IPS-20b (cell line): ENCODE measurements at regions not wholly inside any gene's neighbourhood (a gene's known extent, or its start where the extent isn't known, plus 50 kb on each side); places are given as distances from the start of the nearest gene placed in this dataset.

ENCODE experiments used
- H3K27ac ChIP-seq: one replicate; pipeline ENCODE4 v1.5.1; 2013; ENCODE audit warnings: low read length
- H3K27me3 ChIP-seq: 2 replicates; pipeline ENCODE4 v1.6.1; 2013; ENCODE audit warnings: mild to moderate bottlenecking, low read length, inconsistent platforms; ENCODE audit not compliant: insufficient read depth
- H3K36me3 ChIP-seq: 2 replicates; pipeline ENCODE4 v1.6.1; 2013; ENCODE audit warnings: low read depth, mild to moderate bottlenecking, inconsistent platforms, low read length, moderate library complexity; ENCODE audit not compliant: insufficient read depth
- H3K4me1 ChIP-seq: 2 replicates; pipeline ENCODE4 v1.6.1; 2013; ENCODE audit warnings: mild to moderate bottlenecking, control low read depth, inconsistent platforms, low read length, moderate library complexity; ENCODE audit not compliant: insufficient read depth
- H3K4me3 ChIP-seq: 2 replicates; pipeline ENCODE4 v1.5.1; 2013; ENCODE audit warnings: mild to moderate bottlenecking, low read length, inconsistent platforms
- H3K9ac ChIP-seq: 2 replicates; pipeline ENCODE4 v1.6.1; 2013; ENCODE audit warnings: low read depth, mild to moderate bottlenecking, inconsistent platforms, low read length, moderate library complexity
- H3K9me3 ChIP-seq: 2 replicates; pipeline ENCODE4 v1.6.1; 2013; ENCODE audit warnings: mild to moderate bottlenecking, low read depth, low read length, inconsistent platforms; ENCODE audit not compliant: insufficient read depth

GRCh38 chr7:16063221-16063620 lies 358.1 kb downstream of the CRPPA start:
- H3K9ac ChIP-seq: no peak overlapping the region
- peaks cover 10% of the 10 kb centered on the region; the same call in 1 of the 2 replicates for H3K4me1 ChIP-seq
- no peaks in the 10 kb centered on the region for H3K9me3 ChIP-seq
- H3K27me3 ChIP-seq: peaks cover 6% of the 10 kb centered on the region; the same call in 1 of the 2 replicates
- no peak overlapping the region for H3K27ac ChIP-seq
- H3K4me3 ChIP-seq: no peak overlapping the region
- no peaks in the 10 kb centered on the region for H3K36me3 ChIP-seq

- no peaks in the 10 kb centered on the region for H3K27me3 ChIP-seq
- H3K36me3 ChIP-seq: no peaks in the 10 kb centered on the region
- H3K4me1 ChIP-seq: peaks cover 7% of the 10 kb centered on the region; the same call in 1 of the 2 replicates
- H3K4me3 ChIP-seq: no peak overlapping the region
- H3K9me3 ChIP-seq: no peaks in the 10 kb centered on the region
- no peak overlapping the region for H3K9ac ChIP-seq
- H3K27ac ChIP-seq: no peak overlapping the region
These were observed 359.1 kb downstream of the CRPPA start for GRCh38 chr7:16062269-16062668.

- no peaks in the 10 kb centered on the region for H3K9me3 ChIP-seq
- no peak overlapping the region for H3K27ac ChIP-seq
- no peak overlapping the region for H3K4me3 ChIP-seq
- no peaks in the 10 kb centered on the region for H3K27me3 ChIP-seq
- H3K36me3 ChIP-seq: no peaks in the 10 kb centered on the region
- H3K9ac ChIP-seq: no peak overlapping the region
- peaks cover 2% of the 10 kb centered on the region; the same call in 1 of the 2 replicates for H3K4me1 ChIP-seq
These were observed 359.7 kb downstream of the CRPPA start for GRCh38 chr7:16061630-16062029.

- Histone ChIP-seq H3K4me3 (no peak overlapping the region), H3K9me3 (no peaks in the 10 kb centered on the region), H3K27ac (no peak overlapping the region), H3K27me3 (no peaks in the 10 kb centered on the region), H3K36me3 (no peaks in the 10 kb centered on the region), H3K9ac (no peak overlapping the region), H3K4me1 (no peaks in the 10 kb centered on the region)
These were observed 360.3 kb downstream of the CRPPA start for GRCh38 chr7:16061011-16061410.

- Histone ChIP-seq H3K27me3 (no peaks in the 10 kb centered on the region), H3K4me1 (no peaks in the 10 kb centered on the region), H3K4me3 (no peak overlapping the region), H3K9ac (no peak overlapping the region), H3K9me3 (no peaks in the 10 kb centered on the region), H3K27ac (no peak overlapping the region), H3K36me3 (no peaks in the 10 kb centered on the region)
These were observed 360.8 kb downstream of the CRPPA start for GRCh38 chr7:16060502-16060901.

GRCh38 chr7:16055263-16055976 lies 365.9 kb downstream of the CRPPA start:
- Histone ChIP-seq H3K36me3 (no peaks in the 10 kb centered on the region), H3K9ac (no peak overlapping the region), H3K27me3 (no peaks in the 10 kb centered on the region), H3K4me3 (no peak overlapping the region), H3K4me1 (no peaks in the 10 kb centered on the region), H3K27ac (no peak overlapping the region), H3K9me3 (no peaks in the 10 kb centered on the region)

- H3K9ac ChIP-seq: no peak overlapping the region
- no peaks in the 10 kb centered on the region for H3K4me1 ChIP-seq
- no peaks in the 10 kb centered on the region for H3K9me3 ChIP-seq
- H3K4me3 ChIP-seq: no peak overlapping the region
- no peak overlapping the region for H3K27ac ChIP-seq
- no peaks in the 10 kb centered on the region for H3K27me3 ChIP-seq
- H3K36me3 ChIP-seq: no peaks in the 10 kb centered on the region
These were observed 365.2 kb upstream of the MEOX2 start for GRCh38 chr7:16051561-16052255.

- Histone ChIP-seq H3K27ac (no peak overlapping the region), H3K9me3 (no peaks in the 10 kb centered on the region; the same call in 1 of the 2 replicates), H3K36me3 (no peaks in the 10 kb centered on the region), H3K27me3 (no peaks in the 10 kb centered on the region), H3K9ac (no peak overlapping the region), H3K4me3 (no peak overlapping the region), H3K4me1 (no peaks in the 10 kb centered on the region)
These were observed 359.6 kb upstream of the MEOX2 start for GRCh38 chr7:16046041-16046440.

GRCh38 chr7:16045296-16045695 lies 358.8 kb upstream of the MEOX2 start:
- Histone ChIP-seq H3K4me3 (no peak overlapping the region), H3K9ac (no peak overlapping the region), H3K27me3 (no peaks in the 10 kb centered on the region), H3K4me1 (no peaks in the 10 kb centered on the region), H3K27ac (no peak overlapping the region), H3K9me3 (no peaks in the 10 kb centered on the region; the same call in 1 of the 2 replicates), H3K36me3 (no peaks in the 10 kb centered on the region)

GRCh38 chr7:16044645-16045044 lies 358.2 kb upstream of the MEOX2 start:
- Histone ChIP-seq H3K9ac (no peak overlapping the region), H3K27me3 (no peaks in the 10 kb centered on the region), H3K9me3 (no peaks in the 10 kb centered on the region; the same call in 1 of the 2 replicates), H3K4me3 (no peak overlapping the region), H3K4me1 (no peaks in the 10 kb centered on the region), H3K36me3 (no peaks in the 10 kb centered on the region), H3K27ac (no peak overlapping the region)

- H3K4me3 ChIP-seq: no peak overlapping the region
- H3K9ac ChIP-seq: no peak overlapping the region
- no peaks in the 10 kb centered on the region for H3K36me3 ChIP-seq
- H3K27ac ChIP-seq: no peak overlapping the region
- H3K27me3 ChIP-seq: no peaks in the 10 kb centered on the region
- H3K4me1 ChIP-seq: no peaks in the 10 kb centered on the region
- H3K9me3 ChIP-seq: no peaks in the 10 kb centered on the region; the same call in 1 of the 2 replicates
These were observed 353.9 kb upstream of the MEOX2 start for GRCh38 chr7:16040346-16040745.

GRCh38 chr7:16038906-16039305 lies 352.4 kb upstream of the MEOX2 start:
- Histone ChIP-seq H3K4me1 (no peaks in the 10 kb centered on the region), H3K36me3 (no peaks in the 10 kb centered on the region), H3K9me3 (no peaks in the 10 kb centered on the region; the same call in 1 of the 2 replicates), H3K4me3 (no peak overlapping the region), H3K27ac (no peak overlapping the region), H3K27me3 (no peaks in the 10 kb centered on the region), H3K9ac (no peak overlapping the region)
